ENCODE measurements at regions not wholly inside any gene's neighbourhood (a gene's known extent, or its start where the extent isn't known, plus 50 kb on each side); places are given as distances from the start of the nearest gene placed in this dataset.

GRCh38 chr17:79441356-79442160, 169.3 kb downstream of the RBFOX3 start:
- H3K36me3 Mint-ChIP-seq = no peaks in the 10 kb centered on the region
- no peak overlapping the region for H3K4me3 Mint-ChIP-seq
- H3K27me3 Mint-ChIP-seq (ENCODE audit: low read depth) = no peaks in the 10 kb centered on the region
- no peaks in the 10 kb centered on the region for H3K4me1 Mint-ChIP-seq
- ChIA-PET CTCF (interaction anchor here (1.1 kb wide), 1 partner anchor 217 kb away, joined by 6 read pairs; no protein-coding TSS in a partner anchor), POLR2A (no interaction called here)
- ATAC-seq = no peak
- no peak for DNase-seq (ENCODE audit: low spot score)
- TF ChIP-seq, protein P1, sequence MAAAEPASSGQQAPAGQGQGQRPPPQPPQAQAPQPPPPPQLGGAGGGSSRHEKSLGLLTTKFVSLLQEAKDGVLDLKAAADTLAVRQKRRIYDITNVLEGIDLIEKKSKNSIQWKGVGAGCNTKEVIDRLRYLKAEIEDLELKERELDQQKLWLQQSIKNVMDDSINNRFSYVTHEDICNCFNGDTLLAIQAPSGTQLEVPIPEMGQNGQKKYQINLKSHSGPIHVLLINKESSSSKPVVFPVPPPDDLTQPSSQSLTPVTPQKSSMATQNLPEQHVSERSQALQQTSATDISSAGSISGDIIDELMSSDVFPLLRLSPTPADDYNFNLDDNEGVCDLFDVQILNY (CRISPR knock-in tag; IDR thresholded peaks at IDR 0.05) = no peak
- TF ChIP-seq ZNF423 (CRISPR knock-in tag; IDR thresholded peaks at IDR 0.05) = no peak
- TF ChIP-seq, protein P2, sequence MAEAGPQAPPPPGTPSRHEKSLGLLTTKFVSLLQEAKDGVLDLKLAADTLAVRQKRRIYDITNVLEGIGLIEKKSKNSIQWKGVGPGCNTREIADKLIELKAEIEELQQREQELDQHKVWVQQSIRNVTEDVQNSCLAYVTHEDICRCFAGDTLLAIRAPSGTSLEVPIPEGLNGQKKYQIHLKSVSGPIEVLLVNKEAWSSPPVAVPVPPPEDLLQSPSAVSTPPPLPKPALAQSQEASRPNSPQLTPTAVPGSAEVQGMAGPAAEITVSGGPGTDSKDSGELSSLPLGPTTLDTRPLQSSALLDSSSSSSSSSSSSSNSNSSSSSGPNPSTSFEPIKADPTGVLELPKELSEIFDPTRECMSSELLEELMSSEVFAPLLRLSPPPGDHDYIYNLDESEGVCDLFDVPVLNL (CRISPR knock-in tag; IDR thresholded peaks at IDR 0.05; ENCODE audit: borderline replicate concordance, low read depth) = no peak
- no peak for TF ChIP-seq NR1H2 (CRISPR knock-in tag; IDR thresholded peaks at IDR 0.05)
- no peak for TF ChIP-seq USF2 (CRISPR knock-in tag; IDR thresholded peaks at IDR 0.05)
- no peak for TF ChIP-seq ERG (CRISPR knock-in tag; IDR thresholded peaks at IDR 0.05)
- no peak for TF ChIP-seq ZNF416 (CRISPR knock-in tag; IDR thresholded peaks at IDR 0.05)
- no peak for TF ChIP-seq MXD4 (CRISPR knock-in tag; IDR thresholded peaks at IDR 0.05; ENCODE audit: borderline replicate concordance)
- no peak for TF ChIP-seq TP53 (CRISPR knock-in tag; IDR thresholded peaks at IDR 0.05)
- TF ChIP-seq, protein P3, sequence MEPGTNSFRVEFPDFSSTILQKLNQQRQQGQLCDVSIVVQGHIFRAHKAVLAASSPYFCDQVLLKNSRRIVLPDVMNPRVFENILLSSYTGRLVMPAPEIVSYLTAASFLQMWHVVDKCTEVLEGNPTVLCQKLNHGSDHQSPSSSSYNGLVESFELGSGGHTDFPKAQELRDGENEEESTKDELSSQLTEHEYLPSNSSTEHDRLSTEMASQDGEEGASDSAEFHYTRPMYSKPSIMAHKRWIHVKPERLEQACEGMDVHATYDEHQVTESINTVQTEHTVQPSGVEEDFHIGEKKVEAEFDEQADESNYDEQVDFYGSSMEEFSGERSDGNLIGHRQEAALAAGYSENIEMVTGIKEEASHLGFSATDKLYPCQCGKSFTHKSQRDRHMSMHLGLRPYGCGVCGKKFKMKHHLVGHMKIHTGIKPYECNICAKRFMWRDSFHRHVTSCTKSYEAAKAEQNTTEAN (CRISPR knock-in tag; IDR thresholded peaks at IDR 0.05) = no peak
- TF ChIP-seq NR3C1 (CRISPR knock-in tag; conservative IDR thresholded peaks at IDR 0.05; ENCODE audit: low read depth) = no peak
- TF ChIP-seq NR2C2 (CRISPR knock-in tag; IDR thresholded peaks at IDR 0.05) = no peak
- no peak for TF ChIP-seq FOXP1 (CRISPR knock-in tag; IDR thresholded peaks at IDR 0.05; ENCODE audit: borderline replicate concordance)
- no peak for TF ChIP-seq ESRRA (CRISPR knock-in tag; IDR thresholded peaks at IDR 0.05; ENCODE audit: borderline replicate concordance)
- TF ChIP-seq FOXP4 (CRISPR knock-in tag; IDR thresholded peaks at IDR 0.05) = no peak
- TF ChIP-seq SMAD4 (CRISPR knock-in tag; IDR thresholded peaks at IDR 0.05) = no peak
- TF ChIP-seq ATF6 (CRISPR knock-in tag; IDR thresholded peaks at IDR 0.05) = no peak
- no peak for TF ChIP-seq ZNF317 (CRISPR knock-in tag; IDR thresholded peaks at IDR 0.05; ENCODE audit: borderline replicate concordance, low read depth)
- H3K9me3 Mint-ChIP-seq = no peaks in the 10 kb centered on the region
- peak overlapping the region; percentile 80; the same call in 1 of the 2 replicates for H3K27ac Mint-ChIP-seq

Data from WTC11 (cell line).